Suprapubic skin (tissue), 3 donors: ENCODE measurements at regions not wholly inside any gene's neighbourhood (a gene's known extent, or its start where the extent isn't known, plus 50 kb on each side); places are given as distances from the start of the nearest gene placed in this dataset.

Source experiments
- POLR2A ChIP-seq, 2 donors: fragments of 450-650 bp; IDR thresholded peaks; one replicate each; pipeline ENCODE4 v1.6.1; 2017; ENCODE audit warnings: antibody characterized with exemption in 2 of 2, mild to moderate bottlenecking in 2 of 2, moderate library complexity in 2 of 2
- TF ChIP-seq, protein P1 (sequence below), 2 donors: fragments of 200-600 bp in 1 of 2; fragments of 450-650 bp in 1 of 2; sonication (generic) in 1 of 2; IDR thresholded peaks; one replicate each; pipeline ENCODE4 v1.5.1; 2016 to 2019; ENCODE audit warnings: antibody characterized with exemption in 2 of 2, mild to moderate bottlenecking in 1 of 2, moderate library complexity in 1 of 2

DNA sequence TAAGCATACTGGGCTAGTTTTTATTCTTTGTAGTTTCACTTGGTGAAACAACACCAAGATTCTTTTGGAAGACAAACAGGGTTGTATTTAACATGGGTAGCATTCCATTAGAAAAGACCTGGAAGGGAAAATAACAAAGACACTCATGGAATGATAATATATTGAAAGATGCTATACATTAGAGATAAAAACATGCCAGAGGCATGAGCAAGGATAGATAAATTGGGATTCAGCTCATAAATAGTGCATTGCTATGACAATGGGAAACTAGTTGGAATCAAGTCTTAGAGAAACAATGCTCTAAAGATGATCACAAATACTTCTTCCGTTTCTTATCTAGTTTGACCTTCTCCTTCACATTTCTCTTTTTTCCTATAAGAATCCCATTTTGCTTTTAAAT is 677.4 kb downstream of the ZNF385D start:
- TF ChIP-seq, protein P1, sequence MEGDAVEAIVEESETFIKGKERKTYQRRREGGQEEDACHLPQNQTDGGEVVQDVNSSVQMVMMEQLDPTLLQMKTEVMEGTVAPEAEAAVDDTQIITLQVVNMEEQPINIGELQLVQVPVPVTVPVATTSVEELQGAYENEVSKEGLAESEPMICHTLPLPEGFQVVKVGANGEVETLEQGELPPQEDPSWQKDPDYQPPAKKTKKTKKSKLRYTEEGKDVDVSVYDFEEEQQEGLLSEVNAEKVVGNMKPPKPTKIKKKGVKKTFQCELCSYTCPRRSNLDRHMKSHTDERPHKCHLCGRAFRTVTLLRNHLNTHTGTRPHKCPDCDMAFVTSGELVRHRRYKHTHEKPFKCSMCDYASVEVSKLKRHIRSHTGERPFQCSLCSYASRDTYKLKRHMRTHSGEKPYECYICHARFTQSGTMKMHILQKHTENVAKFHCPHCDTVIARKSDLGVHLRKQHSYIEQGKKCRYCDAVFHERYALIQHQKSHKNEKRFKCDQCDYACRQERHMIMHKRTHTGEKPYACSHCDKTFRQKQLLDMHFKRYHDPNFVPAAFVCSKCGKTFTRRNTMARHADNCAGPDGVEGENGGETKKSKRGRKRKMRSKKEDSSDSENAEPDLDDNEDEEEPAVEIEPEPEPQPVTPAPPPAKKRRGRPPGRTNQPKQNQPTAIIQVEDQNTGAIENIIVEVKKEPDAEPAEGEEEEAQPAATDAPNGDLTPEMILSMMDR (IDR thresholded peaks at IDR 0.05) = no peak
- no peak for TF ChIP-seq POLR2A (IDR thresholded peaks at IDR 0.05)
